ENCODE measurements at regions not wholly inside any gene's neighbourhood (a gene's known extent, or its start where the extent isn't known, plus 50 kb on each side); places are given as distances from the start of the nearest gene placed in this dataset.

GRCh38 chr22:49505337-49506009, 322.2 kb downstream of the BRD1 start:
- no peak for ATAC-seq (ENCODE audit: low FRiP score)
- no peak for TF ChIP-seq CTCF (IDR thresholded peaks at IDR 0.05)
- no peak for DNase-seq (ENCODE audit: low spot score)

GRCh38 chr22:49503896-49504521, 323.7 kb downstream of the BRD1 start:
- DNase-seq (ENCODE audit: low spot score), result no peak
- no peak for ATAC-seq (ENCODE audit: low FRiP score)
- TF ChIP-seq CTCF (IDR thresholded peaks at IDR 0.05), result no peak

- TF ChIP-seq CTCF (IDR thresholded peaks at IDR 0.05), result no peak
- ATAC-seq (ENCODE audit: low FRiP score) (no peak), DNase-seq (ENCODE audit: low spot score) (no peak)
Observed at GRCh38 chr22:49503321-49503720, 324.4 kb downstream of the BRD1 start.

- ATAC-seq (ENCODE audit: low FRiP score) (no peak), DNase-seq (ENCODE audit: low spot score) (no peak)
- TF ChIP-seq CTCF (IDR thresholded peaks at IDR 0.05), result no peak
Observed at GRCh38 chr22:49502126-49502826, 325.4 kb downstream of the BRD1 start.

GRCh38 chr22:49500942-49501395, 326.7 kb downstream of the BRD1 start:
- DNase-seq (ENCODE audit: low spot score) (no peak), ATAC-seq (ENCODE audit: low FRiP score) (no peak)
- TF ChIP-seq CTCF (IDR thresholded peaks at IDR 0.05), result no peak

- no peak for TF ChIP-seq CTCF (IDR thresholded peaks at IDR 0.05)
- DNase-seq (ENCODE audit: low spot score) (no peak), ATAC-seq (ENCODE audit: low FRiP score) (no peak)
Observed at GRCh38 chr22:49500076-49500460, 327.6 kb downstream of the BRD1 start.

All from omental fat pad (tissue), 3 donors.